HG02571 (cell line): ENCODE measurements at regions not wholly inside any gene's neighbourhood (a gene's known extent, or its start where the extent isn't known, plus 50 kb on each side); places are given as distances from the start of the nearest gene placed in this dataset.

Experiments
- ATAC-seq: cut with Tn5 transposase; IDR thresholded peaks from one replicate; pipeline ENCODE4 v1.9.1; 2021; ENCODE audit warnings: mild to moderate bottlenecking, moderate library complexity; ENCODE audit not compliant: unreplicated experiment

DNA sequence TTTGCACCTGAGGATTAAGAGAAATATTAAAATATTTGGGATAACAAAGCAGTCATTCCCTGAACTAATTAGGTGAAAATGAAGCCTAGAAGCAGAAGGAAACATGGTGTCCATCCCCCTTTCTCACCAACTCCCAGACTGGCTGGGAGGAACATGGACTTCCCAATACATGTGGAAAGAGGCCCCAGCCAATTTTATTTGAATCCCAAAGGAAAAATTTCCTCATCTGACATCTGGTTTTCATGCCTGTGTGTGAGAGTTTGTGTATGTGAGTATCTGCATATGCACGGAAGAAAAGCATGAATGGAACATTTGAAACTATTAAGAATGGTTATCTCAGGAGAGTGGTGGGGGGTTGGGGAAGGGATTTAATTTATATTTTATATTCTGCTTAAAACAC is 84.3 kb downstream of the COPS8 start:
- ATAC-seq, result no peak

DNA sequence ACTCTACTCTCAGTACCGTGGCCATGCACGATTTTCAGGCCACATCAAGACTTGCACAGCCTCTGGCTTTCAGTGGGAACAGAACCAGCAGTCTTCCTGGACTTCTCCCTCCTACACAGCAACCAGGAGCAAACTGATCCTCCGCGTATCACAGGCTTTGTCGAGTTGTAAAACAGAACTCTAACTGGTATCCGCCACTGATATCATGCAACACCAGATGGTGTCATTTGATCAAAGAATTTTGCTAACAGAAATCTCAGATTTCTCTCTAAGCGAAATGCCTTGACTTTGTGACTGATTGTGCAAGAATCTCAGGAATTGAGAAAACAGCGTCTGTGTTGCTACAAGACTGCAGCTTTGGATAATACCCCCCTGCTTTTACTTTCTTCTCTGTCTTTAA is 85.7 kb downstream of the COPS8 start:
- no peak for ATAC-seq

DNA sequence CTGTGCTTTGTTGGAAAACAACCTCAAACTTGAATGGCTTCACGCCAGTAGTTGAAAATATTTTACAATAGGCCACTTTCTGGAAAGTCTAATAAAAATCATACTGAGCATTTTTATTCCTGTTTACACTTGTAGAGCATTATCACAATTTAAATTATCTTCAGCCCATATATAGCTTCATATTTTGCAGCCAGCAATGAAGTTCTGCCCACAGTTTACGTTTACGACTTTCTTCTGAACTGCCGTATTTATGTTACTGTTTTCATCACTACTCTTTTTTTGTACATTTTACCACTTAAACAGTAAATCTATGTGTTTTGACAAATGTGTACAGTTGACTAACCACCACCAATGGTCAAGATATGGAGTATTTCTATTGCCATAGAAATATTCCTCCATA is 86.2 kb downstream of the COPS8 start:
- ATAC-seq, result no peak

DNA sequence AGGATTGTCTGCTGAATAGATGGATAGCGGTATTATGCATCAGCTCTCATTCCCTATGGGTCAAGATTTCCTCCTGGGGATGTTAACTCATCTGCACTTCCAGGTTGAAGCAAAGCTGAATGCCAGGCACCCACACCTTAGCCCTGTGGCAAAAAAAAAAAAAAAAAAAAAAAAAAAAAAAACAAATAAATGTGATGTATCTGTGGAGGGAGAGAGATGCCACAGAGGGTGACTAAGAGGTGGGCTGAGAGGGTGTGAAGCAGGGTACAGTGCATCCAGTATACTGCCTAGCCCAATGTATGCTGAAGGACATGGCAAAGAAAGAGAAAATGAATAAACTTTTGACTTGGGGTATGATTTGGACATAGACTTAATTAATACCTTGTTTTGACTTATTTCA is 91.4 kb downstream of the COPS8 start:
- no peak for ATAC-seq

DNA sequence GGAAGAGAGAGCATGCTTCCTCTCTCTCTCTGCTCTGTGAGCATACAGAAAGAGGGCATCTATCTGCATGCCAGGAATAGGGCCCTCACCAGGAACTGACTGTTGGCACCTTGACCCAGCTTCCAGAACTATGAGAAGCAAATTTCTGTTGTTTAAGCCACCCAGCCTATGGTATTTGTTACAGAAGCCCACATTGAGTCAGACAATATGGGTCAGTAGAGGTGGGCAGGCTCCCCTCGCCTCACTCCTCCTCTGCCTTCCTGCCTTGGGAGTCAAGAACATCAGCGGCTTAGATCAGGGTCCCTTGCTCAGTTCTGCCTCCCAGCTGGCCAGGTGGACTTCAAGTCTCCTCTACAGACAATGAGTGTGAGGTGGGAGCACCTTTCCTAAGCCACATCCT is 92.3 kb downstream of the COPS8 start:
- ATAC-seq, result no peak

DNA sequence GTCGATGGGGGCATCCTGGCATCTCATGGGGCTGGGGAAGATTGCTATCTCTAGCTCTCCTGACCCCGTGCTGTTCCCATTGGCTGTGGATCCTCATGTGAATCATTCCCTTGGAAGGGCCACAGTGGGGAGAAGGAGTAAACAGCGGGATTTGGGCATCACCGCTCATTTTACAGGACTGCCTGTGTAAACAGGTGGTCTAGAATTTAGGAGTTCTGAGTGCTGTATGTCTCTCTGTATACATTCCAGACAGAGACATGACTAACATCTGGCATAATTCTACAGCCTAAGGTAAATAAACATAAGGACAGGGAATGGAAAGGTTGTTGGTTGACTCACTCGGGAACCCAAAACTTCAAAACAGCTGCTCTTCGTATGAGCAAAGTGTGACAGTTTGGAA is 92.7 kb downstream of the COPS8 start:
- ATAC-seq, result no peak

GRCh38 chr2:237179161-237179560 is 93.5 kb downstream of the COPS8 start:
- ATAC-seq, result no peak

GRCh38 chr2:237180187-237180586 is 94.5 kb downstream of the COPS8 start:
- no peak for ATAC-seq

GRCh38 chr2:237180987-237181386 is 95.3 kb downstream of the COPS8 start:
- ATAC-seq, result no peak

DNA sequence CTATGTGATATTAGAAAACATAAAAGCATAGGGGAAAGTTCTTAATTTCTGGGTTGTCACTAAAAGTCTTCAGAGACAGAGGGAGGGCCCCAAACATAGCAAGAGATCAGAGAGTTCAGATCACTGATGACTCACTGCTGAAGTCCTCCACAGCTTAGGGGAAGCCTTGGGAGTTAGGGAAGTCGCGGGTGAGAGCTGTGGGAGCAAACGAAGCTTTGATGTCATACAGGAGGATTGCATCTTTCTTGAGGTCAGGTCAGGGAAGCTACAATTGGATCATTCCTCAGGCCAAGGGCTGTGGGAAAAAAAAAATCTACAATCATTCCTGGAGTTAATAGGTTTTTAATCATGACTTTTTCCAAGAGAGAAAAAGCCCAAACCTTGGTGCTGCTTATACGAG is 96.2 kb downstream of the COPS8 start:
- ATAC-seq, result no peak

DNA sequence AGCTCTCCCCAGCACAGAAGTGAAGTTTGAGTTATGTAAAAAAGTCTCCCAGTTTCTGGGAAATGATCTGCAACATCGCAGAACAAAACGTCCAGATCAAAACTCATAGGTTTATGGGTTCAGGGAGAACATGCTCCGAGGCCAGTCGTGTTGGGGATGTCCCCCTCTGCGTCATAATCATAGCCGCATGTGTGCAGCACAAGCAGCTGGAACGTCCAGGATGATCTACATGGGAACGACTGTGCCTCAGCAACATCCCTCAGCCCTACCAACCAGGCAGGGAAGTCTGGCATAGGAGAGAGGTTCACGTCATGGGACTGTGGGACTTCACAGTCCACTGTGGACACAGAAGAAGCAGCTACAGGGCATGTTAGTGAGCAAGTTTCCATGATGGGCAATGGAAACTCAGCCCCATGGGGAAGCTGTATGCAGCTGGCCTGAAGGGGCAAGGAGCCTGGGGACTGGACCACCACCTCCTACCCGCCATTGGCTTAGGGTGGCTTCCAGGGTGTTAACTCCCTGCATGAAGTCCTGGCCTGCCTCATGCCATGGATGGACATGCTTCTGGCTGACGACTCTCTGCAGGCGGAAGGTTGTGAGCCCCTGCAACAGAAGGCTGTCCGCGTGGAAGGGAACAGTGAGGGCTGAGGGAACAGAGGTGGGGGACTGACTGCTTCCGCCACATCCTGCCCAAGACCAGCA is 96.9 kb downstream of the COPS8 start:
- ATAC-seq, result no peak

- no peak for ATAC-seq
Observed at GRCh38 chr2:237184192-237184918, 98.7 kb downstream of the COPS8 start.

DNA sequence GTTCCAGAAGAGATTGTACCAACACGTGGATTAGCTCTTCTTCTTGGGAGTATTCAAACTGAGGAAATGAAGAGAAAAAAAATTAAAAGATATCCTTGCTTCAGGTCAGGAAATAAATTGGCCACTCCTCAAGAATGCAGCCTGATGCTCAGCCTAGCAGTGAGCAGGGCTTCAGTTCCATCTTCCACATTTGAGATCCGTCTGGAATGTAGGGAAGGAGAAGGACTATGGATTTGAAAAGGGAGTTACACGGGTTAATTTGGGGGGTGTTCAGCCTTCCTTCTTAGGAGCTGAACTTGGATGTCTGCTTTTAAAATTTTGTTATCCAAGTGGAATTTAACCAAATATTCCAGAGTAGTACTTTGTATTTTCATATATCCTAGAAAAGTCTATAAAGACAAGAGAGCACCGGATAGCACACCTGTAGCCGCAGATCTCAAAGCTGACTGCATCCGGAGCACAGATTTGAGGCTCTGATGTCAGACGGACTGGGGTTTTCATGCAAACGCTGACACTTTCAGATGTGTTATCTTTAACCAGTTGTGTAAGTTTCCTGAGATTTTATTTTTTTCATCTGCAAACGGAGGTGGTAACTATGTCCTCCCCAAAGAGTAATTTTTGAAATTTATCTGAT is 99.3 kb downstream of the COPS8 start:
- no peak for ATAC-seq

GRCh38 chr2:237185553-237185925 is 99.8 kb downstream of the COPS8 start:
- no peak for ATAC-seq

GRCh38 chr2:237189799-237190198 is 104.1 kb downstream of the COPS8 start:
- ATAC-seq, result no peak

DNA sequence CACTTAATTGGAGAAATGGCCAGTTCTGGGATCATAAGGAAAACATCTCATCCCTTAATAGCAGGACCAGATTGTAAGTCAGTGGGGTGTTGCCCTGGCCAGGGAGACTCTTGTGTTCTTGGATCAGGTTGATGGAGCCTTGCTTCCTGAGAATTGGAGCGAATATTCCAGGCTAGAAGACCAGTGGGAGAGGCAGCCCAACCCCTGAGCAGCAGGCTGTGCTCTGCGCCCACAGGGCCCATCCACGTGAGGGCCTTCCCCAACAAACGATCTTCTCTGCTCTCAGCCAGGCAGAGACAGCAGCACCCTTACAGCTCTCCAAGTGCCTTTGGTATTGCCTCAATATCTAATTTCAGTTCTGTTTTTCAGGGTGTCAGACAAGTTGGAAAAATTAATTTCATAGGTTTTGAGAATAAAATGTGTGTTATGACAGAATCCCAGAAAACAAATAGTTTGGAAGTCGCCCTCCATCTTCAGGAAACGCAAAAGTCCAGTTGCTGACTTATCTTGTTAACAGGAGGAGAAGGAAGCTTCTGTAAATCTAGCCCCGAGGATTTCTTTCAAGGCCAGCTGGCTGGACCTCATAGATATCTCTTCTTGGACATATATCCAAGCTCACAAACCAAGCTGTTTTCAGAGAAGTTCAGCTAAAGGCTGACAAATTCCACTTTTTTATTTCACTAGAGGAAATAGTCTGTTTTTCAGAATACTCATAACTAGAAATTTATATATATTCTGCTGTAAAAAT is 105.5 kb downstream of the COPS8 start:
- no peak for ATAC-seq

- ATAC-seq, result no peak
Observed at GRCh38 chr2:237191714-237192081, 106.0 kb downstream of the COPS8 start.

GRCh38 chr2:237192881-237193280 is 107.2 kb downstream of the COPS8 start:
- no peak for ATAC-seq

DNA sequence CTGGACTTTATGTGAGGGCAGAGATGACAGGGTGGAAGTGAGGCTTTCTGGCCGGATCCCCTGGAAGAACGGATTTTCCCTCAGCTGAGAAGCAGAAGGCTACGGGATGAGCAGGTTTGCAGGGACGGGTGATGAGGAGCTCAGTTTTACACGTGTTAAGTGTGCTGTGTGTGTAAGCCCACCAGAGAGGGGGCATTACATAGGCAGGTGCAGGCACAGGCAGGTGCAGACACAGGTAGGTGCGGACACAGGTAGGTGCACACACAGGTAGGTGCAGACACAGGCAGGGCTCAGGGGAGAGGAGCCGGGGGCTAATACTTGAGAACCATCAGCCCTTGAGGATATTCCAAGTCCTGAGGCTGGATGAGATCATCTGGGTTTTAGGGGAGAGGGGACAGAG is 107.7 kb downstream of the COPS8 start:
- ATAC-seq, result no peak

GRCh38 chr2:237194081-237194480 is 108.4 kb downstream of the COPS8 start:
- ATAC-seq, result no peak

GRCh38 chr2:237194906-237195305 is 109.2 kb downstream of the COPS8 start:
- ATAC-seq, result no peak
